ENCODE measurements at regions not wholly inside any gene's neighbourhood (a gene's known extent, or its start where the extent isn't known, plus 50 kb on each side); places are given as distances from the start of the nearest gene placed in this dataset.

- no peak for DNase-seq
Measured at GRCh38 chr1:221381910-221382623, 359.8 kb downstream of the DUSP10 start.

- DNase-seq: no peak
Measured at GRCh38 chr1:221392453-221392852, 349.4 kb downstream of the DUSP10 start.

- no peak for DNase-seq
Measured at GRCh38 chr1:221394011-221394544, 347.8 kb downstream of the DUSP10 start.

- DNase-seq: no peak
Measured at GRCh38 chr1:221396526-221396925, 345.4 kb downstream of the DUSP10 start.

- DNase-seq: no peak
Measured at GRCh38 chr1:221397141-221397540, 344.7 kb downstream of the DUSP10 start.

- DNase-seq: no peak
Measured at GRCh38 chr1:221397606-221398005, 344.3 kb downstream of the DUSP10 start.

GRCh38 chr1:221405146-221405545, 336.7 kb downstream of the DUSP10 start:
- DNase-seq: no peak

- no peak for DNase-seq
Measured at GRCh38 chr1:221408117-221408803, 333.6 kb downstream of the DUSP10 start.

GRCh38 chr1:221411283-221411682, 330.6 kb downstream of the DUSP10 start:
- DNase-seq: no peak

GRCh38 chr1:221414772-221415539, 326.9 kb downstream of the DUSP10 start:
- DNase-seq: no peak

- DNase-seq: no peak
Measured at GRCh38 chr1:221415651-221416050, 326.2 kb downstream of the DUSP10 start.

GRCh38 chr1:221416142-221416541, 325.7 kb downstream of the DUSP10 start:
- DNase-seq: no peak

- DNase-seq: no peak
Measured at GRCh38 chr1:221416723-221417122, 325.2 kb downstream of the DUSP10 start.

GRCh38 chr1:221418346-221418745, 323.5 kb downstream of the DUSP10 start:
- DNase-seq: no peak

GRCh38 chr1:221419513-221420095, 322.3 kb downstream of the DUSP10 start:
- no peak for DNase-seq

GRCh38 chr1:221429264-221429663, 312.6 kb downstream of the DUSP10 start:
- no peak for DNase-seq

GRCh38 chr1:221430152-221430960, 311.5 kb downstream of the DUSP10 start:
- no peak for DNase-seq

- no peak for DNase-seq
Measured at GRCh38 chr1:221431068-221431651, 310.7 kb downstream of the DUSP10 start.

GRCh38 chr1:221431961-221432360, 309.9 kb downstream of the DUSP10 start:
- DNase-seq: no peak

GRCh38 chr1:221435504-221435904, 306.4 kb downstream of the DUSP10 start:
- DNase-seq: no peak

- DNase-seq: no peak
Measured at GRCh38 chr1:221437171-221437570, 304.7 kb downstream of the DUSP10 start.

GRCh38 chr1:221437926-221438325, 304.0 kb downstream of the DUSP10 start:
- no peak for DNase-seq
